A549 (cell line): ENCODE measurements at regions not wholly inside any gene's neighbourhood (a gene's known extent, or its start where the extent isn't known, plus 50 kb on each side); places are given as distances from the start of the nearest gene placed in this dataset.

ENCODE experiments used
- ATAC-seq, 2 experiments: fragments of 200-7000 bp in 1 of 2; fragments of >200 bp in 1 of 2; cut with Nextera tagmentation in 1 of 2; cut with Tn5 transposase in 1 of 2; 3 replicates each; pipeline versions ENCODE4 v1.8.0 to v1.9.1; 2018 to 2020; ENCODE audit warnings: mild to moderate bottlenecking in 1 of 2, moderate library complexity in 1 of 2
- CTCF ChIA-PET: fragments of 300-600 bp; sonication (Branson Sonifier 250); formaldehyde crosslinking; extraction: SDS; loops from one replicate; lab custom pipeline; 2021; ENCODE audit warnings: antibody characterized with exemption, inconsistent platforms; lab: Yijun Ruan, JAX
- POLR2A ChIA-PET: fragments of 350-600 bp; formaldehyde crosslinking; extraction: SDS; loops from one replicate; lab custom pipeline; 2021; ENCODE audit warnings: antibody characterized with exemption, inconsistent platforms; lab: Yijun Ruan, JAX
- DNase-seq, 2 experiments: peaks; one replicate each; pipeline versions ENCODE4 v3.0.0 to v3.0.0-alpha.2; 2011 to 2016; ENCODE audit warnings: low read depth in 1 of 2, low spot score in 1 of 2
- FAIRE-seq: peaks from 2 replicates; lab custom pipeline; 2011; peaks lifted over from hg19 to GRCh38; lab: Jason Lieb, UNC
- H3K27ac ChIP-seq, 2 experiments: fragments of >200 bp; sonication (Bioruptor Twin); formaldehyde crosslinking; 3 replicates each; pipeline ENCODE4 v1.5.1; 2016 to 2017
- H3K4me1 ChIP-seq: fragments of >200 bp; sonication (Bioruptor Twin); formaldehyde crosslinking; 3 replicates; pipeline ENCODE4 v1.6.1; 2016
- H3K4me2 ChIP-seq: fragments of >200 bp; sonication (Bioruptor Twin); formaldehyde crosslinking; 3 replicates; pipeline ENCODE4 v1.6.1; 2016
- H3K4me3 ChIP-seq: fragments of >200 bp; sonication (Bioruptor Twin); formaldehyde crosslinking; 3 replicates; pipeline ENCODE4 v1.5.1; 2016
- H3K9me3 ChIP-seq: fragments of >200 bp; sonication (Bioruptor Twin); formaldehyde crosslinking; 3 replicates; pipeline ENCODE4 v1.6.1; 2016
- CTCF ChIP-seq: fragments of >200 bp; sonication (Bioruptor Twin); formaldehyde crosslinking; IDR thresholded peaks from 3 replicates; pipeline ENCODE4 v1.5.1; 2016
- E2F6 ChIP-seq: IDR thresholded peaks from 2 replicates; pipeline ENCODE4 v1.6.1; 2012; ENCODE audit warnings: low read depth, borderline replicate concordance
- EHF ChIP-seq: fragments of 250-450 bp; sonication (Bioruptor Pico); IDR thresholded peaks from 2 replicates; pipeline ENCODE4 v1.5.0; 2020; ENCODE audit warnings: mild to moderate bottlenecking
- EP300 ChIP-seq, 2 experiments: fragments of >200 bp; sonication (Bioruptor Twin); formaldehyde crosslinking; IDR thresholded peaks; 2 replicates in 1 of 2; 3 replicates in 1 of 2; pipeline ENCODE4 v1.6.1; 2016 to 2017
- FOSB ChIP-seq: fragments of 250-450 bp; sonication (Bioruptor Pico); IDR thresholded peaks from 2 replicates; pipeline ENCODE4 v1.5.0; 2020; ENCODE audit warnings: mild to moderate bottlenecking, moderate library complexity
- FOSL2 ChIP-seq, 2 experiments: fragments of 450-650 bp in 1 of 2; fragments of >200 bp in 1 of 2; sonication (Bioruptor Twin) in 1 of 2; formaldehyde crosslinking; IDR thresholded peaks; 2 replicates each; pipeline versions ENCODE4 v1.5.0 to v1.6.1; 2016 to 2020; ENCODE audit warnings: mild to moderate bottlenecking in 1 of 2, moderate library complexity in 1 of 2
- HMGXB4 ChIP-seq: fragments of 250-450 bp; sonication (Bioruptor Pico); IDR thresholded peaks from 2 replicates; pipeline ENCODE4 v1.5.0; 2021; ENCODE audit warnings: mild to moderate bottlenecking, moderate library complexity, borderline replicate concordance
- HOXA7 ChIP-seq: fragments of 250-450 bp; sonication (Bioruptor Pico); IDR thresholded peaks from 2 replicates; pipeline ENCODE4 v1.5.0; 2020; ENCODE audit warnings: mild to moderate bottlenecking, moderate library complexity
- HOXB13 ChIP-seq: fragments of 250-450 bp; sonication (Bioruptor Pico); IDR thresholded peaks from 2 replicates; pipeline ENCODE4 v1.5.0; 2020; ENCODE audit warnings: low read depth, mild to moderate bottlenecking, moderate library complexity
- JUN ChIP-seq, 2 experiments: fragments of >200 bp; sonication (Bioruptor Twin); formaldehyde crosslinking; IDR thresholded peaks; 2 replicates in 1 of 2; 3 replicates in 1 of 2; pipeline ENCODE4 v1.6.1; 2016 to 2017
- MAX ChIP-seq: IDR thresholded peaks from 2 replicates; pipeline ENCODE4 v1.6.1; 2012
- MAZ ChIP-seq: fragments of 150-350 bp; IDR thresholded peaks from 2 replicates; pipeline ENCODE4 v1.6.1; 2014; ENCODE audit warnings: antibody characterized with exemption, low read depth, low read length, borderline replicate concordance
- PHF8 ChIP-seq: fragments of 200-600 bp; sonication (generic); IDR thresholded peaks from 2 replicates; pipeline ENCODE4 v1.6.1; 2016; ENCODE audit warnings: low read depth, mild to moderate bottlenecking, antibody characterized with exemption, moderate library complexity, borderline replicate concordance
- POLR2A ChIP-seq: IDR thresholded peaks from 2 replicates; pipeline ENCODE4 v1.6.1; 2012; ENCODE audit warnings: mild to moderate bottlenecking, low read length
- RFX5 ChIP-seq: fragments of 450-650 bp; IDR thresholded peaks from 2 replicates; pipeline ENCODE4 v1.7.1; 2014; ENCODE audit warnings: antibody characterized with exemption, mild to moderate bottlenecking, moderate library complexity
- USF2 ChIP-seq: fragments of 450-650 bp; IDR thresholded peaks from 2 replicates; pipeline ENCODE4 v1.6.1; 2014; ENCODE audit warnings: antibody characterized with exemption
- WGBS: methylation state at CpG from one replicate; pipeline ENCODE4 v1.1.6; 2017; ENCODE audit errors: missing lambda C conversion rate; 5-methylcytosine and 5-hydroxymethylcytosine counted together

GRCh38 chr9:85108746-85109145, 439.2 kb downstream of the NTRK2 start (continued):
- no peak for TF ChIP-seq MAX

DNA sequence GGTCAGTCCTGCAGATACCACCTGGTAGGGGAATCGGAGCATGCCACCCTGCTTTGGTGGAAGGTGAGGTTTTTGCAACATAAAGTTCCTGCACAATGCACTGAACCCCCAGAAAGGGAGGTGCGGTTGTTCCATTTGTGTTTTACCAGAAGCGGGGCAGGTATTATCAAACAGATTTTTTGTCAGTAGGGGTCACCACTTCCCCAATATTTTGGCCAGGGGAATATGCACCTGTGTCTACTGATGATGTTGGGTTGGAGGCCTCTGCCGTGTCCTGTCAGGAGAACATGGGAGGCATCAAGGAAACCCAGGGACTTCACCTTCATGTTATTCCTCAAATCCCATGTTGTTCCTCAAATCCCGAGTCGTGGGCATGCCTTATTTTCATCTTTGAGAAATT, 438.7 kb downstream of the NTRK2 start:
- FAIRE-seq (no peak), DNase-seq (no peak)
- CTCF ChIA-PET, result interaction anchor here (1.0 to 1.4 kb wide), 4 partner anchors 12 to 404 kb away, joined by 3 to 5 read pairs (median 3); no protein-coding TSS in a partner anchor

DNA sequence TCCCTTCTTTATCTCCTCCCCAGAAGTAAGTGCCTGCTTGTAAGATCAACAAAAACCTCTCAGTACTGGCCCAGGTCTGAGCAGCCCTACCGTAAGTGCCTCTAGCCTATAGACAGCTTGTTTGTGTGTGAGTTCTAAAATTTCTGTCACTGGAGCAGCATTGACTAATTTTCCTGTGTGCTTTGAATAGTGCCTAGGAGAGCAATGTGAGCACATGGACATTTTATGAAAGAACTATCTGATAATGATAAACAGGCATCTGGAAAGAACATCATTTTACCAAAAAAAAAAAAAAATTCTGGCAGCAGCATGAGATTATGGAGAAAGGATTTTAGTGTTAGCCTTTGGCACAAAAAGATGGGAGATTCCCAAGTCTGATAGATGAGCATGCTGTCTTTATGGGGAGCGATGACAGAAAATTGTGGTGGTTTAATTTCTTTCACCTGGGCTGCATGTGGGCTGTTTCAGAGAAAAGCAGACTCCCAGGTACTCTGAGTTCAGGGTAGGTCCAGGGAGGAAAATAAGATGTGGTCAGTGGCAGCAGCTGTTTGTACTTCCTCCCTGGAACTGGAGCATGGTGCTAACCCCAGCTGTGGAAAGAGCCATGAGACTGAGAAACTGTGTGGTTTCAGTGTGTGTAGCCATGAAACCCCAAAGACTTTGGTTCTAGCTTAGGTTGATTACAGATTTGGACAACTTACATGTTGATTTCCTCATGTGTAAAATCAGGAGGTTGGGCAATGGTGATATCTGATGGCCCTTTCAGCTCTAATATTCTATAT, 419.9 kb downstream of the NTRK2 start:
- DNase-seq (no peak), FAIRE-seq (no peak), ATAC-seq (no peak)
- Histone ChIP-seq H3K4me1 (no peaks in the 10 kb centered on the region), H3K9me3 (no peaks in the 10 kb centered on the region; the same call in 2 of the 3 replicates), H3K27ac (no peak overlapping the region)
- WGBS, result 62% methylated on average over 2 of the region's 2 CpGs
- ChIA-PET CTCF (no interaction called here), POLR2A (no interaction called here)
- TF ChIP-seq CTCF (no peak), EP300 (IDR thresholded peaks at IDR 0.05) (no peak), FOSB (CRISPR knock-in tag) (no peak), JUN (IDR thresholded peaks at IDR 0.05) (no peak)
- TF ChIP-seq, all 56 proteins: peak for 0
- Histone ChIP-seq H3K4me3 (no peak overlapping the region), H3K4me2 (no peak overlapping the region)

More for the DNA sequence above, 438.7 kb downstream of the NTRK2 start:
- 22% methylated on average over 6 of the region's 6 CpGs for WGBS
- H3K4me3 ChIP-seq, result no peak overlapping the region
- POLR2A ChIA-PET, result no interaction called here
- no peaks in the 10 kb centered on the region for H3K4me1 ChIP-seq
- TF ChIP-seq EHF (CRISPR knock-in tag) (no peak), FOSL2 (IDR thresholded peaks at IDR 0.05) (no peak), FOSL2 (CRISPR knock-in tag; IDR thresholded peaks at IDR 0.05) (no peak), PHF8 (no peak), FOSB (CRISPR knock-in tag) (no peak), HOXB13 (CRISPR knock-in tag) (no peak), USF2 (no peak), E2F6 (no peak), POLR2A (no peak), HOXA7 (no peak), RFX5 (no peak), HMGXB4 (CRISPR knock-in tag) (no peak), MAZ (no peak)
- no peak for ATAC-seq
- no peak overlapping the region for H3K27ac ChIP-seq
- H3K4me2 ChIP-seq, result no peak overlapping the region
- no peaks in the 10 kb centered on the region for H3K9me3 ChIP-seq
